Ishikawa (cell line): ENCODE measurements at regions not wholly inside any gene's neighbourhood (a gene's known extent, or its start where the extent isn't known, plus 50 kb on each side); places are given as distances from the start of the nearest gene placed in this dataset.

Experiments
- CEBPB ChIP-seq: IDR thresholded peaks from 2 replicates; pipeline ENCODE4 v1.6.1; 2012
- CREB1 ChIP-seq: IDR thresholded peaks from 2 replicates; pipeline ENCODE4 v1.6.1; 2012; ENCODE audit warnings: low read depth
- EGR1 ChIP-seq: IDR thresholded peaks from 2 replicates; pipeline ENCODE4 v1.6.1; 2012
- EP300 ChIP-seq: IDR thresholded peaks from 2 replicates; pipeline ENCODE4 v1.6.1; 2012; ENCODE audit warnings: borderline replicate concordance
- FOXM1 ChIP-seq: IDR thresholded peaks from 2 replicates; pipeline ENCODE4 v1.6.1; 2012; ENCODE audit warnings: low read depth, borderline replicate concordance
- NFIC ChIP-seq: IDR thresholded peaks from 2 replicates; pipeline ENCODE4 v1.6.1; 2012
- RAD21 ChIP-seq: IDR thresholded peaks from 2 replicates; pipeline ENCODE4 v1.6.1; 2012; ENCODE audit warnings: low read depth
- TAF1 ChIP-seq: IDR thresholded peaks from 2 replicates; pipeline ENCODE4 v1.6.1; 2012; ENCODE audit warnings: low read depth, mild to moderate bottlenecking
- TCF12 ChIP-seq: IDR thresholded peaks from 2 replicates; pipeline ENCODE4 v1.6.1; 2012; ENCODE audit warnings: low read depth
- TEAD4 ChIP-seq: IDR thresholded peaks from 2 replicates; pipeline ENCODE4 v1.6.1; 2012
- YY1 ChIP-seq: IDR thresholded peaks from 2 replicates; pipeline ENCODE4 v1.6.1; 2012; ENCODE audit warnings: low read depth
- ZBTB7A ChIP-seq: IDR thresholded peaks from 2 replicates; pipeline ENCODE4 v1.6.1; 2012; ENCODE audit warnings: low read depth
- TF ChIP-seq, protein P1 (sequence below): IDR thresholded peaks from 2 replicates; pipeline ENCODE4 v1.6.1; 2012
- TF ChIP-seq, protein P2 (sequence below): IDR thresholded peaks from 2 replicates; pipeline ENCODE4 v1.6.1; 2012
- TF ChIP-seq, protein P3 (sequence below): IDR thresholded peaks from 2 replicates; pipeline ENCODE4 v1.6.1; 2012; ENCODE audit warnings: low read depth, mild to moderate bottlenecking

GRCh38 chr16:35750701-35751104 lies 2291.3 kb downstream of the TP53TG3F start:
- TF ChIP-seq ZBTB7A (no peak), NFIC (no peak), EGR1 (no peak)
- TF ChIP-seq, protein P1, sequence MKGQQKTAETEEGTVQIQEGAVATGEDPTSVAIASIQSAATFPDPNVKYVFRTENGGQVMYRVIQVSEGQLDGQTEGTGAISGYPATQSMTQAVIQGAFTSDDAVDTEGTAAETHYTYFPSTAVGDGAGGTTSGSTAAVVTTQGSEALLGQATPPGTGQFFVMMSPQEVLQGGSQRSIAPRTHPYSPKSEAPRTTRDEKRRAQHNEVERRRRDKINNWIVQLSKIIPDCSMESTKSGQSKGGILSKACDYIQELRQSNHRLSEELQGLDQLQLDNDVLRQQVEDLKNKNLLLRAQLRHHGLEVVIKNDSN = no peak

- TF ChIP-seq CEBPB = no peak
- TF ChIP-seq EGR1 = no peak
- TF ChIP-seq, protein P2, sequence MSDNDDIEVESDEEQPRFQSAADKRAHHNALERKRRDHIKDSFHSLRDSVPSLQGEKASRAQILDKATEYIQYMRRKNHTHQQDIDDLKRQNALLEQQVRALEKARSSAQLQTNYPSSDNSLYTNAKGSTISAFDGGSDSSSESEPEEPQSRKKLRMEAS = no peak
- TF ChIP-seq NFIC = no peak
- no peak for TF ChIP-seq RAD21
- no peak for TF ChIP-seq ZBTB7A
- no peak for TF ChIP-seq EP300
These were observed 2292.0 kb downstream of the TP53TG3F start for GRCh38 chr16:35751191-35751941.

DNA sequence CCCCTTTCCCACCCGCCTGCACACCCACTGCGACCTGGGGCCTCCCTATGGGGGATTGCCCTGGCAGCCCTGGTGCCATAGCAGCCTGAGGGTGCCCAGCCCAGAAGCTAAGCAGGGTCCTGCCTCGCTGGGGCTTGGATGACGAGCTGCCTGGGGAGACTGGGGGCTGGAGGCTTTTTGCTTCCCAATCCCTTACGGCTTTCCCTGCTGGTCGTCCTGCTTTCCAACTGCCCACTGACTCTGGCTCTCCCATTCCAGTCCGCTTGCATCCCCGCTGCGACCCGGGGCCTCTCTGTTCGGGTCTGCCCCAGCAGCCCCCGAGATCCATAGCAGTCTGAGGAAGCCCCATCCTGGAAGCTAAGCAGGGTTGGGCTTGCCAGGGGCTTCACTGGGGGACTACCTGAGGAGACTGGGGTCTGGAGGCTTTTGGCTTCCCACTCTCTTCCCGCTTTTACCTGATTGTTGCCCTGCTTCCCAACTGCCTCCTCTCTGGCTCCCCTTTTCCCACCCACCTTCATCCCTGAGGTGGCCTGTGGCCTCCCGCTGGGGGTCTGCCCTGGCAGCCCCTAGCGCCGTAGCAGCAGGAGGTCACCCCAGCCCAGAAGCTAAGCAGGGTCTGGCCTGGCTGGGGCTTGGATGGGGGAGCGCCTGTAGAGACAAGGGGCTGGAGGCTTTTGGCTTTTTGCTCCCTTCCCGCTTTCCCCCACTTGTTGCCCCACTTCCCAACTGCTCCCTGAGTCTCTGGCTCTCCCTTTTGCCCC lies 2292.8 kb downstream of the TP53TG3F start:
- TF ChIP-seq ZBTB7A (no peak), EGR1 (no peak), YY1 (no peak), CEBPB (no peak), CREB1 (no peak)

GRCh38 chr16:35752773-35753558 lies 2293.6 kb downstream of the TP53TG3F start:
- TF ChIP-seq TEAD4 (no peak), EP300 (no peak), FOXM1 (no peak), TAF1 (no peak), CREB1 (no peak), ZBTB7A (no peak), RAD21 (no peak), YY1 (no peak), EGR1 (no peak), CEBPB (no peak), NFIC (no peak), TCF12 (no peak)
- TF ChIP-seq, protein P2 = no peak
- TF ChIP-seq, protein P1 = no peak
- TF ChIP-seq, protein P3, sequence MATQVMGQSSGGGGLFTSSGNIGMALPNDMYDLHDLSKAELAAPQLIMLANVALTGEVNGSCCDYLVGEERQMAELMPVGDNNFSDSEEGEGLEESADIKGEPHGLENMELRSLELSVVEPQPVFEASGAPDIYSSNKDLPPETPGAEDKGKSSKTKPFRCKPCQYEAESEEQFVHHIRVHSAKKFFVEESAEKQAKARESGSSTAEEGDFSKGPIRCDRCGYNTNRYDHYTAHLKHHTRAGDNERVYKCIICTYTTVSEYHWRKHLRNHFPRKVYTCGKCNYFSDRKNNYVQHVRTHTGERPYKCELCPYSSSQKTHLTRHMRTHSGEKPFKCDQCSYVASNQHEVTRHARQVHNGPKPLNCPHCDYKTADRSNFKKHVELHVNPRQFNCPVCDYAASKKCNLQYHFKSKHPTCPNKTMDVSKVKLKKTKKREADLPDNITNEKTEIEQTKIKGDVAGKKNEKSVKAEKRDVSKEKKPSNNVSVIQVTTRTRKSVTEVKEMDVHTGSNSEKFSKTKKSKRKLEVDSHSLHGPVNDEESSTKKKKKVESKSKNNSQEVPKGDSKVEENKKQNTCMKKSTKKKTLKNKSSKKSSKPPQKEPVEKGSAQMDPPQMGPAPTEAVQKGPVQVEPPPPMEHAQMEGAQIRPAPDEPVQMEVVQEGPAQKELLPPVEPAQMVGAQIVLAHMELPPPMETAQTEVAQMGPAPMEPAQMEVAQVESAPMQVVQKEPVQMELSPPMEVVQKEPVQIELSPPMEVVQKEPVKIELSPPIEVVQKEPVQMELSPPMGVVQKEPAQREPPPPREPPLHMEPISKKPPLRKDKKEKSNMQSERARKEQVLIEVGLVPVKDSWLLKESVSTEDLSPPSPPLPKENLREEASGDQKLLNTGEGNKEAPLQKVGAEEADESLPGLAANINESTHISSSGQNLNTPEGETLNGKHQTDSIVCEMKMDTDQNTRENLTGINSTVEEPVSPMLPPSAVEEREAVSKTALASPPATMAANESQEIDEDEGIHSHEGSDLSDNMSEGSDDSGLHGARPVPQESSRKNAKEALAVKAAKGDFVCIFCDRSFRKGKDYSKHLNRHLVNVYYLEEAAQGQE = no peak

DNA sequence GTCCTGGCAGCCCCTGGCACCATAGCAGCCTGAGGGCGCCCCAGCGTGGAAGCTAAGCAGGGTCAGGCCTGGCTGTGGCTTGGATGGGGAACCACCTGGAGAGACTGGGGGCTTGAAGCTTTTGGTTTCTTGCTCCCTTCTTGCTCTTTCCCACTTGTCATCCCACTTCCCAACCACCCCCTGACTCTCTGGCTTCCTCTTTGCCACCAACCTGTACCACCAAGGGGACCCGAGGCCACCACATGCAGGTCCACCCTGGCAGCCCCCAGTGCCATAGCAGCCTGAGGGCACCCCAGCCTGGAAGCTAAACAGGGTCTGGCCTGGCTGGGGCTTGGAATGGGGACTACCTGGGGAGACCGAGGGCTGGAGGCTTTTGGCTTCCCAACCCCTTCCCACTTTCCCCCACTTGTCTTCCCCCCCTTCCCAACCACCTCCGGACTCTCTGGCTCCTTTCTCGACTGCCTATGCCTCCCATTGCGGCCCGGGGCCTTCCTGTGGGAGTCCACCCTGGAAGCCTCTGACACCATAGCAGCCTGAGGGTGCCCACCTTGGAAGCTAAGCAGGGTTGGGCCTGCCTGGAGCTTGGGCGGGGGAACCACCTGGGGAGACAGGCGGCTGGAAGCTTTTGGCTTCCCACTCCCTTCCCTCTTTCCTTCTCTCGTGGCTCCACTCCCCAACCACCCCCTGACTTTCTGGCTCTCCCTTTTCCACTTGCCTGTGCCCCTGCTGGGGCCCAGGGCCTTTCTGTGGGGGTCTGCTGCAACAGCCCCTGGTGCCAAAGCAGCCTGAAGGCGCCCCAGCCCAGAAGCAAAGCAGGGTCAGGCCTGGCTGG lies 2294.4 kb downstream of the TP53TG3F start:
- TF ChIP-seq CEBPB = no peak

- TF ChIP-seq EP300 (no peak), TAF1 (no peak), NFIC (no peak), CREB1 (no peak), RAD21 (no peak), ZBTB7A (no peak), EGR1 (no peak), FOXM1 (no peak), YY1 (no peak), TEAD4 (no peak), CEBPB (no peak), TCF12 (no peak)
- TF ChIP-seq, protein P3 = no peak
- TF ChIP-seq, protein P2 = no peak
- TF ChIP-seq, protein P1 = no peak
These were observed 2295.3 kb downstream of the TP53TG3F start for GRCh38 chr16:35754391-35755369.
